Astrocyte of the spinal cord (primary cell): ENCODE measurements at regions not wholly inside any gene's neighbourhood (a gene's known extent, or its start where the extent isn't known, plus 50 kb on each side); places are given as distances from the start of the nearest gene placed in this dataset.

Source experiments
- DNase-seq: peaks from one replicate; pipeline ENCODE4 v3.0.0; 2011; ENCODE audit warnings: low read depth, low spot score
- H3K4me3 ChIP-seq: 2 replicates; pipeline ENCODE4 v1.5.1; 2011; ENCODE audit warnings: low read depth, mild to moderate bottlenecking, low read length, moderate library complexity
- CTCF ChIP-seq: IDR thresholded peaks from 2 replicates; pipeline ENCODE4 v1.5.1; 2012; ENCODE audit warnings: low read depth, mild to moderate bottlenecking, low read length, inconsistent platforms
- in situ Hi-C: cut with HindIII; loops from 2 replicates; pipeline ENCODE4 v1.10.0; 2017; ENCODE audit warnings: low sequenced_read_pairs

- no peak for TF ChIP-seq CTCF
- DNase-seq, result no peak
- in situ Hi-C loops, result no loop called here
- no peak overlapping the region for H3K4me3 ChIP-seq
These were observed 144.2 kb downstream of the KIF26A start for GRCh38 chr14:104282332-104283196.

GRCh38 chr14:104283197-104284106 is 145.1 kb downstream of the KIF26A start:
- in situ Hi-C loops, result no loop called here
- H3K4me3 ChIP-seq, result no peak overlapping the region
- no peak for TF ChIP-seq CTCF

GRCh38 chr14:104284107-104284592 is 145.8 kb downstream of the KIF26A start:
- no peak overlapping the region for H3K4me3 ChIP-seq
- TF ChIP-seq CTCF, result no peak
- DNase-seq, result no peak
- in situ Hi-C loops, result no loop called here

More at GRCh38 chr14:104283197-104284106, 145.1 kb downstream of the KIF26A start:
- DNase-seq, result no peak

- no peak for TF ChIP-seq CTCF
- no peak overlapping the region for H3K4me3 ChIP-seq
- no peak for DNase-seq
- in situ Hi-C loops, result no loop called here
These were observed 146.5 kb downstream of the KIF26A start for GRCh38 chr14:104284636-104285507.

- no peak overlapping the region for H3K4me3 ChIP-seq
- DNase-seq, result no peak
- TF ChIP-seq CTCF, result no peak
- in situ Hi-C loops, result no loop called here
These were observed 147.1 kb downstream of the KIF26A start for GRCh38 chr14:104285508-104285840.

GRCh38 chr14:104286086-104286485 is 147.7 kb downstream of the KIF26A start:
- in situ Hi-C loops, result no loop called here
- H3K4me3 ChIP-seq, result no peak overlapping the region
- DNase-seq, result no peak
- TF ChIP-seq CTCF, result no peak
